ENCODE measurements at regions not wholly inside any gene's neighbourhood (a gene's known extent, or its start where the extent isn't known, plus 50 kb on each side); places are given as distances from the start of the nearest gene placed in this dataset.

- no peak for TF ChIP-seq SAP30 (IDR thresholded peaks at IDR 0.05; ENCODE audit: borderline replicate concordance, insufficient read depth, low read depth, low read length, poor library complexity, severe bottlenecking)
- TF ChIP-seq ATF7 (IDR thresholded peaks at IDR 0.05), result no peak
- no peak for TF ChIP-seq RCOR1 (IDR thresholded peaks at IDR 0.05; ENCODE audit: borderline replicate concordance in 1 of 2, low read depth in 2 of 2, low read length in 2 of 2)
- TF ChIP-seq TCF7L2 (IDR thresholded peaks at IDR 0.05; ENCODE audit: low read depth, low read length), result no peak
- TF ChIP-seq POLR3A (IDR thresholded peaks at IDR 0.05; ENCODE audit: borderline replicate concordance, extremely low read depth, insufficient read depth, insufficient read length), result no peak
- TF ChIP-seq THRA (IDR thresholded peaks at IDR 0.05), result no peak
- no peak for TF ChIP-seq ESRRB (CRISPR knock-in tag; IDR thresholded peaks at IDR 0.05; ENCODE audit: borderline replicate concordance)
- no peak for TF ChIP-seq SIN3B (IDR thresholded peaks at IDR 0.05; ENCODE audit: low read depth)
- TF ChIP-seq RREB1 (CRISPR knock-in tag; IDR thresholded peaks at IDR 0.05), result 0 out of 2 replicates have a peak, but pooled peaks have one; percentile 67
- no peak for TF ChIP-seq ZFP30 (CRISPR knock-in tag; IDR thresholded peaks at IDR 0.05; ENCODE audit: borderline replicate concordance)
- TF ChIP-seq HDGF (IDR thresholded peaks at IDR 0.05), result no peak
- peak; percentile 57; the same call in 1 of the 2 replicates for TF ChIP-seq ZBTB12 (CRISPR knock-in tag; IDR thresholded peaks at IDR 0.05)
- no peak for TF ChIP-seq THAP7 (CRISPR knock-in tag; IDR thresholded peaks at IDR 0.05)
- peak; percentile 86 for TF ChIP-seq ZNF239 (CRISPR knock-in tag; IDR thresholded peaks at IDR 0.05)
- TF ChIP-seq ZBTB9 (CRISPR knock-in tag; IDR thresholded peaks at IDR 0.05), result peak; percentile 79
- no peak for TF ChIP-seq U2AF1 (optimal IDR thresholded peaks at IDR 0.05; ENCODE audit: low read depth, low read length)
- TF ChIP-seq FOXA1 (IDR thresholded peaks at IDR 0.05; ENCODE audit: borderline replicate concordance), result no peak
These were observed 87.4 kb downstream of the CD24 start (continued) for GRCh38 chr6:106886922-106887797.

Data from K562 (cell line).